Motor neuron (in vitro differentiated cells): ENCODE measurements at regions not wholly inside any gene's neighbourhood (a gene's known extent, or its start where the extent isn't known, plus 50 kb on each side); places are given as distances from the start of the nearest gene placed in this dataset.

Experiments used
- ATAC-seq, 8 experiments: fragments of 200-7000 bp; cut with Tn5 transposase; replicated peaks in 6 of 8; 2 replicates each; pipeline ENCODE4 v1.8.0; 2021; ENCODE audit warnings: mild to moderate bottlenecking in 8 of 8, moderate library complexity in 8 of 8
- H3K27ac ChIP-seq, 2 donors: fragments of 250-450 bp; sonication (Bioruptor Pico); 2 replicates each; pipeline ENCODE4 v1.9.0; 2021; ENCODE audit warnings: antibody characterized with exemption in 2 of 2, mild to moderate bottlenecking in 2 of 2, moderate library complexity in 1 of 2
- H3K4me1 ChIP-seq, 2 donors: fragments of 250-450 bp; sonication (Bioruptor Pico); replicated peaks in 1 of 2; 2 replicates each; pipeline ENCODE4 v1.6.1; 2021; ENCODE audit warnings: antibody characterized with exemption in 2 of 2, mild to moderate bottlenecking in 2 of 2, moderate library complexity in 1 of 2
- H3K4me3 ChIP-seq, 5 donors: fragments of 250-450 bp; sonication (Bioruptor Pico); 2 replicates each; pipeline ENCODE4 v1.9.0; 2021; ENCODE audit warnings: antibody characterized with exemption in 5 of 5, mild to moderate bottlenecking in 5 of 5, moderate library complexity in 4 of 5
- WGBS, 10 experiments: fragments of 450-650 bp; shearing (Covaris generic); methylation state at CpG; one replicate each; pipeline ENCODE4 v1.0.0; 2022; 5-methylcytosine and 5-hydroxymethylcytosine counted together
- in situ Hi-C, 9 experiments: fragments of 400-800 bp; cut with MboI; loops; one replicate each; pipeline ENCODE4 v1.15.0; 2021; ENCODE audit warnings: low sequenced_read_pairs in 9 of 9, low pct_unique_long_range_greater_than_20kb in 2 of 9; ENCODE audit not compliant: unreplicated experiment in 9 of 9

DNA sequence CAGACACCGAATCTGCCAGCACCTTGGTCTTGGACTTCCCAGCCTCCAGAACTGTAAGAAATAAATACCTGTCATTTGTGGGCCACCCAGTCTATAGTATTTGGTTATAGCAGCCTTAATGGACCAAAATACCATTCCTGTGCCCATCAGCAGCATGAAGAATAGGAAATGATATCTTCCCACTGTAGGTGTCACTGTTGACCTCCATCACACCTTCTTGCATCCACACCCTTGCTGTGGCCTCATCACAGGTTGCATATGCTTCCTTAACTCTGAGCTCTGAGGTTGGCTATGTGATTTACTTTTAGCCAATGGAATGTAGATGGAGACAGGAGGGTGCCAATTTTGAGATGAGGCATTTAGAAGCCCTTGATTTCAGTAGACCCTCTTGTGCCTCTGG lies 242.0 kb upstream of the TSHZ3 start:
- 17 to 100% (median 100%) methylated on average over 1 of the region's 1 CpG; no CpG with 5 or more reads in 5 of the 10 experiments for WGBS, 10 experiments
- H3K4me3 ChIP-seq = no peak overlapping the region

DNA sequence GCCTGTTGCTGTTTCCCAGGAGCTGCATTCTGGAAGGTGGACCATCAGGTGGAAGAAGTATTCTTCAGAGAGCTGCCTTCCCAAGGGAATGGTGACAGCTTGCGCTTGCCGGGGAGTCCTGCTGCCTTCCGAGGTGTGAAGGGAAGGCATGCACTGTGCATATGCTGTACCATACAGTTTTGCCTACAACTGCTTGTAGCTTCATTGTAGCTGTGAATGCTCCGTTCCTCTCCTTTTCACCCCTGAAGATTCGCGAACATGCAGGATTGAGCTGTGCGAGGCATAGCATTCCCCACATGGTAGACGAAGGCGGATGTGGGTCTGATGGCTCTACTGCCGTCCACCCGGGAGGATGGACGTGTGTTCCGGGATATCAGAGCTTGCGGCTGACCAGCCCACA lies 243.2 kb upstream of the TSHZ3 start:
- 73 to 100% (median 94%) methylated on average over 3 to 9 of the region's 14 CpGs; no CpG with 5 or more reads in 4 of the 10 experiments for WGBS, 10 experiments
- H3K4me3 ChIP-seq = no peak overlapping the region
- peaks cover 3 to 9% of the 10 kb centered on the region in 2 donors for H3K4me1 ChIP-seq
- ATAC-seq = no peak
- in situ Hi-C loops = no loop called here
- H3K27ac ChIP-seq = no peak overlapping the region

More for the DNA sequence above, 242.0 kb upstream of the TSHZ3 start:
- Histone ChIP-seq H3K4me1 (peaks cover 3 to 9% of the 10 kb centered on the region in 2 donors), H3K27ac (no peak overlapping the region)
- in situ Hi-C loops = no loop called here
- no peak for ATAC-seq

DNA sequence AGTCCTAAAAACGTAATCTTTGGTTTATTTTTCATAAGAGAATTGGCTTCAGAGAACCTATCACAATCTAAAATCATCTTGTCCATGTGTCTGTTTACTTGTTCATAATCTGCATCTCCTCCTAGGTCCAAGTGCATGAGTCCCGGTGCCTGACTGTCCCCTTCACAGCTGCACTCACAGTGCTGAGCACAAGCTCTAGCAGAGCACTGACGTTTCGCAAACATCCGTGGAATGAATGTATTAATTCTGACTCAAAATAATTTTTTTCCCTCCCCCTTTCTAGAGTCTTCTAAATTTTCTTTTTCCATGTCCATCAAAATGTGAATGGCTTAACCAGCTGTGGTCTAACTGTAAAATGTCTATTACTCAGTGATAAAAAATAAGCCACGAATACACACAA lies 245.5 kb upstream of the TSHZ3 start:
- no peak overlapping the region for H3K4me3 ChIP-seq
- peaks cover 3 to 9% of the 10 kb centered on the region in 2 donors for H3K4me1 ChIP-seq
- 0 to 93% (median 55%) methylated on average over 1 to 6 of the region's 6 CpGs for WGBS, 10 experiments
- in situ Hi-C loops = no loop called here
- no peak overlapping the region for H3K27ac ChIP-seq
- ATAC-seq = no peak

DNA sequence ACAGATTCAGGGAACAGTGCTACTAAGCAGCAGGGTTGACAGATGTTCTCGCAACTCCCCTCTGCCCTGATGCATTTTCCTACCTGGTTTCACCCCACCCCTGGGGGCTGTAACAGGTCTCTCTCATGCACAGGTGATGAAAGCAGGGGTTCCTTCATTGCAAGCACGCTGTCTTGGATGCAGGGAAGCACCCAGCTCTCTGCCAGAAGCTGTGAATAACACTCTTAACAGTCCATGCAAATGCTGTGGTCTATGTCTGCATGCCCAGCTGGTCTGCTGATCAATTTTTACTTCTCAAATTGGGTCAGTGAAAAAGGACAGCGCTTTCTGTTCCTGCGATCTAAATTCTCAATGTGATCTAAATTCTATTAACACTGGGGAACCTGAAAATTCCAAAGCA lies 246.3 kb upstream of the TSHZ3 start:
- in situ Hi-C loops = no loop called here
- WGBS, 10 experiments = 0 to 100% (median 84%) methylated on average over 1 to 3 of the region's 4 CpGs; no CpG with 5 or more reads in 1 of the 10 experiments

DNA sequence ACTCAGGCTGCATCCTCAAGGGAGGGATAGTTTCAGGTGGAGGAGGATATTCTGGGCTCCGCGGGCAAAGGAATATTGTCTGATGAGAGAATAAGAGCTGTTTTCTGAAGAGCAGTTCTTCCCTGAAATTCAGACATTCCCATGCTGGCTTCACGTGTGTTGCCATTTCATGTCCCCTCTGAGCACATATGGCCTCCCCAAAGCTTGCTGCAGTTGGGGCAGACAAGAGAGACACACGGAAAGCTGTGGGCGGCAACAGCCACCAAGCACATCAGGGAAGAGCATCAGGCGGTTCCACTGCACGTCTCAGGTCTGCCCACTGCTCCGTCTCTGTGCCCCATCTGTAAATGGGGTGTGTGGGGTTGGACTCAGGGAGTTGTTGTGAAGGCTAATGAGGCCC lies 247.5 kb upstream of the TSHZ3 start:
- in situ Hi-C loops = no loop called here
- peaks cover 16 to 22% of the 10 kb centered on the region in 2 donors for H3K4me1 ChIP-seq
- ATAC-seq = no peak
- no peak overlapping the region for H3K27ac ChIP-seq
- H3K4me3 ChIP-seq = no peak overlapping the region
- 10 to 100% (median 80%) methylated on average over 1 to 5 of the region's 8 CpGs; no CpG with 5 or more reads in 5 of the 10 experiments for WGBS, 10 experiments

More for the DNA sequence above, 246.3 kb upstream of the TSHZ3 start:
- peak in 4 of 8 experiments; percentile 20 to 52 (median 36) for ATAC-seq
- peaks cover 6 to 10% of the 10 kb centered on the region in 2 donors for H3K4me1 ChIP-seq
- no peak overlapping the region for H3K27ac ChIP-seq
- H3K4me3 ChIP-seq = no peak overlapping the region

DNA sequence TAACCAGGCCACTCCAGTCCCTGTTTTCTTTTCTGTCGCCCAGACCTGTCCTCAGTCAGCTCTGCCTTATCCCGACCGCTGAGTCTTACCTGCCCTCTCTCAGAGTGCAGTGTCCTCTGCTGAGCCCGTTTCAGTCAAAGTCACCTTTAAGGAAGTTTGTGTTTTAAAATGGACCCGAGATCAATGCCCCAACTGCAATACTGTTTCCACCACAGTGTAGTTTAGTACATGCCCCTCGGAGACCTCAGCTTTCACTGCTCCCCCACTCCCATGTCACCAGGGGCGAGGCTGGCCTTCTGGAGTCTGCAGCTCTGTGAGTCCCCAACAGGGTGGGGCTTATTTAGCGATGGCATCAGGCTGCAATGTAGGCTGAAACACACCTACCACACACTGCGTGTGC lies 248.4 kb upstream of the TSHZ3 start:
- H3K4me1 ChIP-seq = peaks cover 25 to 28% of the 10 kb centered on the region in 2 donors
- ATAC-seq = no peak
- H3K4me3 ChIP-seq = no peak overlapping the region
- 3 to 100% (median 87%) methylated on average over 1 to 6 of the region's 9 CpGs for WGBS, 10 experiments
- H3K27ac ChIP-seq = no peak overlapping the region
- in situ Hi-C loops = no loop called here

DNA sequence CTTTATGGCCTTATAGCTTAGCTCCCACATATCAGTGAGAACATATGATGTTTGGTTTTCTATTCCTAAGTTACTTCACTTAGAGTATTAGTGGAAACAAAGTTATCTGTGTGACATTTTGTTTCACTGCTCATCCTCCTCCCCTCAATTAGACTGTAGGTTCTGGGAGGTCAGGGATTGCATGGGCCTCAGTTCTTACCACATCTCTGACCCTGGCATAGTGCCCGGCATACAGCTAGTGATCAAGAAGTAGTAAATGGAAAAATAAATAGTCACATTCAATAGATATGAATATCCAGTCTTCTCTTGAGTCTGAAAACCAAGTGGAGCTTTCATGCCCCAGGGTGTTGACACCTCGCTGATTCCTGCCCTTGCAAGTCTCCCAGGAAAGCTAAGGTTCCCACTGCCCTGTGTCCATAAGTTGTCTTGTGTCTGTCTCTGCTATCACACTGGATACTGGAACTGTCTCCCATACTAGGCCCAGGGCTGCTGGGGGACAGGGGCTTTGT lies 249.5 kb upstream of the TSHZ3 start:
- no peak for ATAC-seq
- WGBS, 10 experiments = 20 to 100% (median 80%) methylated on average over 1 to 2 of the region's 2 CpGs; no CpG with 5 or more reads in 4 of the 10 experiments
- in situ Hi-C loops = no loop called here
- peaks cover 28 to 31% of the 10 kb centered on the region in 2 donors for H3K4me1 ChIP-seq
- no peak overlapping the region for H3K27ac ChIP-seq
- H3K4me3 ChIP-seq = no peak overlapping the region

DNA sequence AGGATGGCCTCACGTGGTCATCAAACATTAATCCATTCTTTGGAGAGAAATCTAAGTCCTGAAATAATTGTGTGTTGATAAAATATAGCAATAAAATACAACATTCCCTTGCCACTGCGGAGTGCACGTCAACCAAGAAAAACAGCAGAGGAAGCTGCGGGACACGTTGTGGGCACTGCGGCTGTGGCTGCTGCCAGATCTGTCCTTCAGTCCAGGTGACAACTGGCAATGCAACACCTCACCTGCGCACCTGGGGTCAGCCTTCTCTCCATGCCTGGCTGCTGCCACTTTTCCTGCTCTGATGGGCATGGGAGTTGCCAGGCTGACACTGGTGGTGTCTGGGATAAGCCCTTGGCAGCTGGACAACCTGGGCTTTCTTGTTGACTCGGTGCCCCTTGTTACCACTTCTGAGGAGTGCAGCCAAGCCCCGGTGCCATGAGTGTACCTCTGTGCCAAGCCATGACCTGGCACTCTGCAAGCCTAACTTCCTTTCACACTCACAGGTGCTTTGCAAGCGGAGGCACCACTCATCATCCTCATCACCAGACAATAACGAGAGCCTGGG lies 251.6 kb upstream of the TSHZ3 start:
- no peak overlapping the region for H3K4me3 ChIP-seq
- H3K27ac ChIP-seq = peak overlapping the region in 1 of 2 donors; percentile 34
- WGBS, 10 experiments = 25 to 100% (median 84%) methylated on average over 1 to 6 of the region's 11 CpGs; no CpG with 5 or more reads in 1 of the 10 experiments
- peaks cover 20 to 32% of the 10 kb centered on the region in 2 donors for H3K4me1 ChIP-seq
- in situ Hi-C loops = no loop called here
- no peak for ATAC-seq

DNA sequence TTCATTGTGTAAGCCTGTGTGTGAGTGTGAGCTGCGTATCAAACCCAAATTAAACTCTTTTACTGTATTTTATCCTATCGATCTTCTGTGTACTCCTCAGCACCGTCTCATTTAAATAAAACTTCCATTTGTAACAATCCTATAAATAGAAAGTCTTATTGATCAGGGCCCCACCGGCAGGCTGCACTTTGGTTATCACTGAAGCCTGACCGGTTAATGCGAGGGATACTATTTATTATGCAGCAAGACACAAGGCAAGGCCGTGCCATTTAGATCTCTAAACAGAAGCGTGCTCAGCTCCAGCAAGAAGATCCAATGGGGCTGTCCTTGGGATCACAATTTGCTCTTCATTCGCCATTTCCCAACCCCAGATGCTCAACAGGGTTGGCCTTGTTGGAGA lies 252.6 kb upstream of the TSHZ3 start:
- Histone ChIP-seq H3K4me1 (peaks cover 19 to 32% of the 10 kb centered on the region in 2 donors), H3K4me3 (no peak overlapping the region), H3K27ac (peak overlapping the region; percentile 26 to 57)
- in situ Hi-C loops = no loop called here
- 13 to 100% (median 41%) methylated on average over 1 to 9 of the region's 9 CpGs; no CpG with 5 or more reads in 1 of the 10 experiments for WGBS, 10 experiments
- ATAC-seq = peak in 5 of 8 experiments; percentile 32 to 85 (median 78)

DNA sequence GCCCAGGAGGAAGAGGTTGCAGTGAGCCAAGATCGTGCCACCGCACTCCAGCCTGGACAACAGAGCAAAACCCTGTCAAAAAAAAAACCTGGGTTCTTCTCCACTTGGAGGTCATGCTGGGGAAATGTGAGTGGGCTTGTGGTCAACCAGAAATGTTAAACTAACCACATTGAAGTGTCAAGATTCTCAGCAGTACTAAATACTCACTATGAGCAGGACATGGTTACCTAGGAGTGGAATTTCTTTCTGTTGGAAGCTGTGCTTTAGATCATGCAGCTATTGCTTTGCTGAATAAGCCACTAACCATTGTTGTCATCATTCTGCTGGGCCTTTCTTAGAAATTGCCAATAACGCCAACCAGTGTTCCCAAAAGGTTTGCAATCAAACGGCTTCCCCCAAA lies 253.3 kb upstream of the TSHZ3 start:
- Histone ChIP-seq H3K27ac (peak overlapping the region in 1 of 2 donors; percentile 57), H3K4me3 (no peak overlapping the region), H3K4me1 (peaks cover 19 to 32% of the 10 kb centered on the region in 2 donors)
- peak in 2 of 8 experiments; percentile 16 to 85 for ATAC-seq
- in situ Hi-C loops = no loop called here
- 60 to 100% (median 87%) methylated on average over 1 to 3 of the region's 4 CpGs; no CpG with 5 or more reads in 3 of the 10 experiments for WGBS, 10 experiments

DNA sequence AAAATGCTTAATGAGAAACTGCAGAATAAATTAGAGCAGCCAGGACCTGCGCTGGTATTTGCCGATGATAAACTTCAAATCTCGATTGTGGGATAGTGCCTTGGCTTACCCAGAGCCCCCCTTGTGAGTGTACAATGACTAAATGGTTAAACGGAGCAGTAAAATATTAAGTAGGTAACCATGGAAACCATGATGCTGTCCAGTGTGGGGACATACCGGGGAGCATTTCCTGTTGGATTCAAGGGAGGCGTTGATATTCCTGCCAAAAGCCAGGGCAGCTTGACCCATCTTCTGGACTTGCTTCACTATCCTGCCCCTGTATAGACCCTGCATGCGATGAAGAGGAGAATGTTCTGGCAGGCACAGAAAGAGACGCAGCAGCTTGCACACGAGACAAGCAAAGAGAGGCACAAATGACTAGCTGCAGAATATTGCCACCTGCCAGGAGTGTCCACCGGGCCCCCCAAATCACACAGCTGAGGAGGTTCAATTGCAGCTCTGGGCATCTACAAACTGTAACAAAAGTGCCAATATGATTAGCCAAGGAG lies 255.3 kb upstream of the TSHZ3 start:
- 0 to 100% (median 68%) methylated on average over 1 to 10 of the region's 10 CpGs for WGBS, 10 experiments
- in situ Hi-C loops = no loop called here
- peak in 1 of 8 experiments; percentile 11 for ATAC-seq

DNA sequence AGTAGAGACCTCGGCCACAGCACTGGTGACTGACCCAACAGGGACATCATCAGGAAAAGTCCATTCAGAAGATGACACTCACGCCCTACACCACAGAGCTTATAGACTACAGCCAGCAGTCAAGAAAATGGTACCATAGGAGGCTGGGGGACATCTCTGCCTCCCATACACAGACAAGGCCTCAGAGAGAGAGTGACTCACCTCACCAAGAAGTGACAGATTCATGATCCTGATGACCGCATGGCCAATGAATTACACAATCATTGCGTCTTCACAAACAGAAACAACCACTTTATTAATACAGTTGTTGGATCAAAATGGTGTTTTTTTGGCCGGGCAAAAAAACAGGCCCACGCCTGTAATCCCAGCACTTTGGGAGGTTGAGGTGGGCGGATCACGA lies 260.8 kb upstream of the TSHZ3 start:
- H3K27ac ChIP-seq = no peak overlapping the region
- in situ Hi-C loops = no loop called here
- ATAC-seq = peak in 5 of 8 experiments; percentile 41 to 87 (median 65)
- no peak overlapping the region for H3K4me3 ChIP-seq
- H3K4me1 ChIP-seq = peaks cover 8 to 15% of the 10 kb centered on the region in 2 donors
- WGBS, 10 experiments = 20 to 100% (median 83%) methylated on average over 1 to 6 of the region's 8 CpGs; no CpG with 5 or more reads in 3 of the 10 experiments

More for the DNA sequence above, 255.3 kb upstream of the TSHZ3 start:
- Histone ChIP-seq H3K4me3 (no peak overlapping the region), H3K27ac (no peak overlapping the region), H3K4me1 (peaks cover 19 to 32% of the 10 kb centered on the region in 2 donors)

DNA sequence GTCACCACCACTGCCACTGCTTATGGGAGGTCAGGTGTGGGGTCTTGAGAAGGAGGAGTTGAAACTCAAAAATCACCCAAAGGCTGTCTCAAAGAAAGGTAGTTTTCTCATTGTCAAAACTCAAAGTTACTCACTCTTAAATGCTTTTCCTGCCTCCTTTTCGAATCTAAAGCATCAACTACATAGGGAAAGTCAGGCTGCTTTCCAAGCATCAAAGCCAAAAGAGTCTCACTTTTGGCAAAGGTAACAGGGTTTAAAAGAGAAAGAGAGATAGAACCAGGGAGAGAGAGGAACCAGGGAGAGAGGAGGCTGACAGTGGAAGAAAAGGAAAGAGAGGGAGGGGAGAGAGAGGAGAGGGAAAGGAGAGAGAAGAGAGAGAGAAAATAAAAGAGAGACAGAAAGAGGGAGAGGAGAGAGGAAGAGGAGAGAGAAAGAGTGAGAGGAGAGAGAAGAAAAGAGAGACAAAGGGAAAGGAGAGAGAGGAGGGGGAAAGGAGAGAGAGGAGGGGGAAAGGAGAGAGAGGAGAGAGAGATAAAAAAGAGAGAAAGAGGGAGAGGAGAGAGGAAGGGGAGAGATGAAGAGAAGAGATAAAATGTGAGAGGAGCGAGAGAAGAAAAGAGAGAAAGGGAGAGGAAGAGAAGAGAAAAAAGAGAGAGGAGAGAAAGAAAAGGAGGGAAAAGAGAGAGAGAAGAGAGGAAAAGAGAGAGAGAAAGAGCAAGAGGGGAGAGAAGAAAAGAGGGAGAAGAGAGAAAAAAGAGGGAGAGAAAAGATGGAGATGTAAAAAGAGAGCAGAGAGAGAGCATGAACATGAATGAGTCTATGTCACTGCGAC lies 262.0 kb upstream of the TSHZ3 start:
- 27 to 100% (median 82%) methylated on average over 2 to 3 of the region's 3 CpGs; no CpG with 5 or more reads in 1 of the 10 experiments for WGBS, 10 experiments
- ATAC-seq = no peak
- in situ Hi-C loops = no loop called here
- H3K27ac ChIP-seq = no peak overlapping the region
- no peak overlapping the region for H3K4me3 ChIP-seq
- peaks cover 9 to 20% of the 10 kb centered on the region in 2 donors for H3K4me1 ChIP-seq
